Tibial nerve (tissue), 4 donors: ENCODE measurements at regions not wholly inside any gene's neighbourhood (a gene's known extent, or its start where the extent isn't known, plus 50 kb on each side); places are given as distances from the start of the nearest gene placed in this dataset.

Source experiments
- DNase-seq, 2 donors: peaks; one replicate each; pipeline ENCODE4 v3.0.0-alpha.2; 2019; ENCODE audit warnings: low spot score in 2 of 2
- H3K27ac ChIP-seq, 4 donors: fragments of 200-600 bp; sonication (generic) in 3 of 4; one replicate each; pipeline ENCODE4 v1.5.1; 2017 to 2019; ENCODE audit warnings: mild to moderate bottlenecking in 1 of 4
- H3K27me3 ChIP-seq, 2 donors: fragments of 200-600 bp; sonication (generic) in 1 of 2; one replicate each; pipeline versions ENCODE4 v1.5.1 to v1.6.0; 2017 to 2019
- H3K36me3 ChIP-seq, 3 donors: fragments of 200-600 bp; sonication (generic); one replicate each; pipeline ENCODE4 v1.5.1; 2018 to 2019
- H3K4me1 ChIP-seq, 4 donors: fragments of 200-600 bp; sonication (generic) in 3 of 4; one replicate each; pipeline ENCODE4 v1.5.1; 2017 to 2019
- H3K4me3 ChIP-seq, 4 donors: fragments of 200-600 bp; sonication (generic) in 3 of 4; one replicate each; pipeline ENCODE4 v1.5.1; 2017 to 2019; ENCODE audit warnings: mild to moderate bottlenecking in 1 of 4, moderate library complexity in 1 of 4
- H3K9me3 ChIP-seq, 4 donors: fragments of 200-600 bp; sonication (generic) in 3 of 4; one replicate each; pipeline ENCODE4 v1.5.1; 2017 to 2019
- EP300 ChIP-seq, 2 donors: sonication (generic); formaldehyde crosslinking; IDR thresholded peaks; one replicate each; pipeline ENCODE4 v1.6.1; 2017; ENCODE audit warnings: antibody characterized with exemption in 2 of 2, mild to moderate bottlenecking in 1 of 2
- POLR2A ChIP-seq, 2 donors: fragments of 450-650 bp; IDR thresholded peaks; one replicate each; pipeline ENCODE4 v1.6.1; 2017; ENCODE audit warnings: antibody characterized with exemption in 2 of 2, mild to moderate bottlenecking in 2 of 2, moderate library complexity in 2 of 2
- WGBS, 2 donors: methylation state at CpG; one replicate each; pipeline ENCODE4 v1.1.5; 2018; 5-methylcytosine and 5-hydroxymethylcytosine counted together
- TF ChIP-seq, protein P1 (sequence below), 5 experiments: fragments of 200-600 bp in 3 of 5; fragments of 450-650 bp in 2 of 5; sonication (generic) in 3 of 5; IDR thresholded peaks; one replicate each; pipeline ENCODE4 v1.5.1; 2016 to 2019; ENCODE audit warnings: antibody characterized with exemption in 5 of 5, mild to moderate bottlenecking in 3 of 5, moderate library complexity in 2 of 5

DNA sequence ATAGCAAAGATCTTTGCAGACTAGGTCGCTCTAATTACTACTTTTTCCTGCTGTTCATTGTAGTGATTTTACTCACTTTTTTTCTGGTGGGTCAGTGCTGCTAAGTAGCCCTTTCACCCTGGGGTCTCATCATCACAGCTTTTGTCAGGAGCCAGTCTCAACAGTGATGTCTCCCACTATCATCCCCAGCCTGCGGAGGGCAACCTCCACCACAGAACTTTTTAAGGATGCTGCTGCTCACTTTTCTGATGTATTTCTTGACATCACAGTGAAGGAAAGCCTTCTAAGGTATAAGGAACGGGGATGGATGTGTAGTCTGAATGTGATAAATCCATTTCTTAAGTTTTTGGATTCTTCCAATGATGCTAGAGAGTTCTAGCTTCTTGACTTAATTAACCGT is 242.5 kb upstream of the RIOK2 start:
- TF ChIP-seq, protein P1, sequence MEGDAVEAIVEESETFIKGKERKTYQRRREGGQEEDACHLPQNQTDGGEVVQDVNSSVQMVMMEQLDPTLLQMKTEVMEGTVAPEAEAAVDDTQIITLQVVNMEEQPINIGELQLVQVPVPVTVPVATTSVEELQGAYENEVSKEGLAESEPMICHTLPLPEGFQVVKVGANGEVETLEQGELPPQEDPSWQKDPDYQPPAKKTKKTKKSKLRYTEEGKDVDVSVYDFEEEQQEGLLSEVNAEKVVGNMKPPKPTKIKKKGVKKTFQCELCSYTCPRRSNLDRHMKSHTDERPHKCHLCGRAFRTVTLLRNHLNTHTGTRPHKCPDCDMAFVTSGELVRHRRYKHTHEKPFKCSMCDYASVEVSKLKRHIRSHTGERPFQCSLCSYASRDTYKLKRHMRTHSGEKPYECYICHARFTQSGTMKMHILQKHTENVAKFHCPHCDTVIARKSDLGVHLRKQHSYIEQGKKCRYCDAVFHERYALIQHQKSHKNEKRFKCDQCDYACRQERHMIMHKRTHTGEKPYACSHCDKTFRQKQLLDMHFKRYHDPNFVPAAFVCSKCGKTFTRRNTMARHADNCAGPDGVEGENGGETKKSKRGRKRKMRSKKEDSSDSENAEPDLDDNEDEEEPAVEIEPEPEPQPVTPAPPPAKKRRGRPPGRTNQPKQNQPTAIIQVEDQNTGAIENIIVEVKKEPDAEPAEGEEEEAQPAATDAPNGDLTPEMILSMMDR (IDR thresholded peaks at IDR 0.05), result peak in 2 of 5 experiments; percentile 8 to 19
- TF ChIP-seq EP300 (IDR thresholded peaks at IDR 0.05) (no peak), POLR2A (IDR thresholded peaks at IDR 0.05) (no peak)
- DNase-seq, result no peak
- Histone ChIP-seq H3K9me3 (no peaks in the 10 kb centered on the region), H3K36me3 (no peaks in the 10 kb centered on the region), H3K27me3 (no peaks in the 10 kb centered on the region), H3K27ac (no peak overlapping the region), H3K4me3 (no peak overlapping the region), H3K4me1 (peaks cover 0 to 5% (median 0%) of the 10 kb centered on the region in 4 donors)
- WGBS, 2 donors, result 84 to 85% methylated on average over 4 of the region's 4 CpGs

DNA sequence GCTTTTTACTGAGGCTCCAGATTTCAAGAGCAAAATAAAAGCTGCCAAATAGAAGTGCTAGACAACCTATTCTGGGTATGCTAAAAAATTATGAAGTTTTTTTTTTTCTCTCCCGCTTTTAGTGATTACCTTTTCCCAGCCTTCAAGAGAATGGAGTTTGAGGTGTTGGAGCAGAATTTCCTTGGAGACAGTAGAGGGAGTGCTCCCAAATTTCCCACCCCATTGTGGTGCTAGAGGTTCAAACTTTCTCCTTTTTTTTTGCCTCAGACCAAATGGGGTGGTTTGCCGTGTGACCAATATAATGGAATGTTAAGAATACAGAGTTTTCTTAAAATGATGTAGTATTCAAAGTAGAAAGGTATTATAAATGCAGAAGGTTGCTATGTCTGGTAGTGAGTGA is 244.2 kb upstream of the RIOK2 start:
- Histone ChIP-seq H3K4me1 (no peaks in the 10 kb centered on the region), H3K27me3 (no peaks in the 10 kb centered on the region), H3K36me3 (no peaks in the 10 kb centered on the region), H3K9me3 (no peaks in the 10 kb centered on the region), H3K4me3 (no peak overlapping the region), H3K27ac (no peak overlapping the region)
- TF ChIP-seq EP300 (IDR thresholded peaks at IDR 0.05) (no peak), POLR2A (IDR thresholded peaks at IDR 0.05) (no peak)
- TF ChIP-seq, protein P1 (IDR thresholded peaks at IDR 0.05), result no peak
- WGBS, 2 donors, result 73 to 81% methylated on average over 2 of the region's 2 CpGs
- DNase-seq, result no peak

DNA sequence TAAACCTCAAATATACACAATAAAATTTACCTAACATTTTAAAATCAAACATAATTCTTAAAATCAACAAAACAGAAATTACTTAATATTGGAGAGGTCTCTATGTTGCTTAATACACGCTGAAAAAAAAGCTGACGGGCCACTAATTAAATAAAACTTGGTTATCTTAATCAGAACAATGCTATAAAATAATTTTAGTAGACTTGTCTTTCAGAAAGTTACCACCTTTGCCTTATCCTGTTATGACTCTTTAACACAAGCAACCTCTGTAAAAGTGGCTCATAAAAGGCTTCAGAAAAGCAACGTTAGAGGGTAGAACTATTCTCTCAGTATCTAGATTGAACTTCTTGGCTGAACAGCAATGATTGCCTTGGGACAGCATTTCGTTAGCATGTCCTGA is 251.0 kb upstream of the RIOK2 start:
- Histone ChIP-seq H3K27ac (no peak overlapping the region), H3K36me3 (no peaks in the 10 kb centered on the region), H3K4me1 (no peaks in the 10 kb centered on the region), H3K4me3 (no peak overlapping the region), H3K27me3 (no peaks in the 10 kb centered on the region), H3K9me3 (no peaks in the 10 kb centered on the region)
- DNase-seq, result no peak
- WGBS, 2 donors, result 66 to 69% methylated on average over 4 of the region's 4 CpGs
- no peak for TF ChIP-seq POLR2A (IDR thresholded peaks at IDR 0.05)
- TF ChIP-seq, protein P1 (IDR thresholded peaks at IDR 0.05), result no peak
- no peak for TF ChIP-seq EP300 (IDR thresholded peaks at IDR 0.05)

DNA sequence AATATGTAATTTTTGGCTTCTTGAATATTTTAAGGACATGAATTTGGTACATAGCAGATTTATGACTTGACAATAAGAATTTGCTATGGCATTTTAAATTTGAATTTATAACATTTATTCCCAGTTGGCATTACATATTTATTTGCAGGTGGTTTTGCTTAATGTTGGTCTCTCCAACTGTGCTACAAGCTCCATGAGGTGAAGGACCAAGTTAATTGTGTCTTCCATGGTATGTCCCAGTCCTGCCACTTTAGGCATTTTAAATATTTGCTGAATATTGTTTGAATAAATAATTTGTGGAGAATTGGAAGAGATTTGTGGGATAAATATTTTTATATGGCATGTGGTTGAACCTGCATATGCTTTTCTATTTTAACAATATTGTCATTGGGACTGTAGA is 253.4 kb upstream of the RIOK2 start:
- H3K9me3 ChIP-seq, result no peaks in the 10 kb centered on the region
- no peak overlapping the region for H3K4me3 ChIP-seq
- TF ChIP-seq POLR2A (IDR thresholded peaks at IDR 0.05) (no peak), EP300 (IDR thresholded peaks at IDR 0.05) (no peak)
- TF ChIP-seq, protein P1 (IDR thresholded peaks at IDR 0.05), result no peak
- H3K36me3 ChIP-seq, result no peaks in the 10 kb centered on the region
- H3K4me1 ChIP-seq, result no peaks in the 10 kb centered on the region
- no peak overlapping the region for H3K27ac ChIP-seq
- no peaks in the 10 kb centered on the region for H3K27me3 ChIP-seq
- DNase-seq, result no peak

DNA sequence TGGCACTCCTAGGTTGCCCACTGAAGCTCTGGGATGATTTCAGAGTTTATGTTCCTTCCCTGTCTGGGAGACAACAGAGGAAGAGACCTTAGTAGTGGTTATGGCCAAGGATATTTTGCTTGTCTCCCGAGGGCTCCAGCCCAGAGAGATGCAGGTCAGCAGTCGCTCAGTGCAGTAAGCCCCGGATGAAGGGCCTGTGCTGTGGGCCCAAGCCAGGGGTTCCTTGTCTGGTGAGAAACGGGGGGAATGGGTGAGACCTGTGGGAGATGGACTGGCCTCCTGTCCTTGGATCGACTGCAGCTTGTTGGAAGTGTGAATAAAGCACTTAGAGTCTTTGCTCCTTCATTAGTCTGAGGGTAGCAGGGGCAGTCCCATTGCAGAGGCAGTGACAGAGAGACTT is 260.7 kb upstream of the RIOK2 start:
- no peak overlapping the region for H3K4me3 ChIP-seq
- 76 to 91% methylated on average over 5 of the region's 5 CpGs for WGBS, 2 donors
- TF ChIP-seq POLR2A (IDR thresholded peaks at IDR 0.05), result no peak
- TF ChIP-seq, protein P1 (IDR thresholded peaks at IDR 0.05), result no peak
- H3K4me1 ChIP-seq, result no peaks in the 10 kb centered on the region
- DNase-seq, result no peak
- no peaks in the 10 kb centered on the region for H3K27me3 ChIP-seq
- H3K36me3 ChIP-seq, result no peaks in the 10 kb centered on the region
- H3K9me3 ChIP-seq, result peaks cover 0 to 37% (median 0%) of the 10 kb centered on the region in 4 donors
- no peak overlapping the region for H3K27ac ChIP-seq
